Fibroblast of mammary gland (primary cell): ENCODE measurements at regions not wholly inside any gene's neighbourhood (a gene's known extent, or its start where the extent isn't known, plus 50 kb on each side); places are given as distances from the start of the nearest gene placed in this dataset.

Experiments used
- DNase-seq: peaks from one replicate; pipeline ENCODE4 v3.0.0-alpha.2; 2010; ENCODE audit warnings: low read depth
- H3K4me3 ChIP-seq: 2 replicates; pipeline ENCODE4 v1.5.1; 2011; ENCODE audit warnings: low read depth, mild to moderate bottlenecking, low read length, moderate library complexity; ENCODE audit not compliant: control insufficient read depth
- TF ChIP-seq, protein P1 (sequence below): conservative IDR thresholded peaks from 2 replicates; pipeline ENCODE4 v1.5.1; 2011; ENCODE audit warnings: low read depth, low read length, inconsistent platforms; ENCODE audit not compliant: control insufficient read depth, insufficient read depth

- TF ChIP-seq, protein P1, sequence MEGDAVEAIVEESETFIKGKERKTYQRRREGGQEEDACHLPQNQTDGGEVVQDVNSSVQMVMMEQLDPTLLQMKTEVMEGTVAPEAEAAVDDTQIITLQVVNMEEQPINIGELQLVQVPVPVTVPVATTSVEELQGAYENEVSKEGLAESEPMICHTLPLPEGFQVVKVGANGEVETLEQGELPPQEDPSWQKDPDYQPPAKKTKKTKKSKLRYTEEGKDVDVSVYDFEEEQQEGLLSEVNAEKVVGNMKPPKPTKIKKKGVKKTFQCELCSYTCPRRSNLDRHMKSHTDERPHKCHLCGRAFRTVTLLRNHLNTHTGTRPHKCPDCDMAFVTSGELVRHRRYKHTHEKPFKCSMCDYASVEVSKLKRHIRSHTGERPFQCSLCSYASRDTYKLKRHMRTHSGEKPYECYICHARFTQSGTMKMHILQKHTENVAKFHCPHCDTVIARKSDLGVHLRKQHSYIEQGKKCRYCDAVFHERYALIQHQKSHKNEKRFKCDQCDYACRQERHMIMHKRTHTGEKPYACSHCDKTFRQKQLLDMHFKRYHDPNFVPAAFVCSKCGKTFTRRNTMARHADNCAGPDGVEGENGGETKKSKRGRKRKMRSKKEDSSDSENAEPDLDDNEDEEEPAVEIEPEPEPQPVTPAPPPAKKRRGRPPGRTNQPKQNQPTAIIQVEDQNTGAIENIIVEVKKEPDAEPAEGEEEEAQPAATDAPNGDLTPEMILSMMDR, result no peak
- no peak overlapping the region for H3K4me3 ChIP-seq
- DNase-seq, result no peak
These were observed 589.2 kb downstream of the METTL4 start for GRCh38 chr18:1982056-1982455.

GRCh38 chr18:1983746-1984515 lies 587.4 kb downstream of the METTL4 start:
- no peak overlapping the region for H3K4me3 ChIP-seq
- no peak for DNase-seq
- TF ChIP-seq, protein P1, result no peak

- TF ChIP-seq, protein P1, result no peak
- no peak overlapping the region for H3K4me3 ChIP-seq
- no peak for DNase-seq
These were observed 577.4 kb downstream of the METTL4 start for GRCh38 chr18:1993866-1994265.

DNA sequence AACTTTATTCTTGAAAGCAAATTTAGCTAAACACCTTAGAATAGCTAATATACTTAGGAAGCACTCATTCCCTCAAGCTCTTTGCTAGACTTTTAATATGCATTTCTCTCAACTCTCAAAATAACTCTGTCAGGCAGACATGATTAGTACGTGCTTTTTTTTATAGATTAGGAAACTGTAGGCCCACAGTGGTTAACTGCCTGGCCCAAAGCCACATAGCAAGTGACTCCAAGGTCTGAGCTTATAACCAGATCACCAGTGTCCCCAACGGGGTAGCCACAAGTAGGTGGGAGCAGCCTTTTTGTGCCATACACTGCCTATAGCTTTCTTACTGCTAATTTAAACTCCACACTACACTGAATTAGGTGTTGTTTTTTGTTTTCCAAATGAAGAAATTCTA lies 576.8 kb downstream of the METTL4 start:
- H3K4me3 ChIP-seq, result no peak overlapping the region
- TF ChIP-seq, protein P1, result no peak
- no peak for DNase-seq

- TF ChIP-seq, protein P1, result no peak
- no peak overlapping the region for H3K4me3 ChIP-seq
- no peak for DNase-seq
These were observed 576.2 kb downstream of the METTL4 start for GRCh38 chr18:1995041-1995612.

- no peak for DNase-seq
- TF ChIP-seq, protein P1, result no peak
- no peak overlapping the region for H3K4me3 ChIP-seq
These were observed 573.2 kb downstream of the METTL4 start for GRCh38 chr18:1998121-1998520.
